ENCODE measurements at regions not wholly inside any gene's neighbourhood (a gene's known extent, or its start where the extent isn't known, plus 50 kb on each side); places are given as distances from the start of the nearest gene placed in this dataset.

- TF ChIP-seq CREB1 (IDR thresholded peaks at IDR 0.05) (no peak), TCF12 (IDR thresholded peaks at IDR 0.05; ENCODE audit: low read depth, low read length) (no peak), TAF1 (IDR thresholded peaks at IDR 0.05; ENCODE audit: low read depth, low read length) (no peak), BCL11A (IDR thresholded peaks at IDR 0.05; ENCODE audit: low read depth in 2 of 2, low read length in 2 of 2) (no peak)
Observed at GRCh38 chr5:172527559-172527958, 73.2 kb upstream of the SH3PXD2B start (continued).

All from H1 (cell line).